ENCODE measurements at regions not wholly inside any gene's neighbourhood (a gene's known extent, or its start where the extent isn't known, plus 50 kb on each side); places are given as distances from the start of the nearest gene placed in this dataset.

DNA sequence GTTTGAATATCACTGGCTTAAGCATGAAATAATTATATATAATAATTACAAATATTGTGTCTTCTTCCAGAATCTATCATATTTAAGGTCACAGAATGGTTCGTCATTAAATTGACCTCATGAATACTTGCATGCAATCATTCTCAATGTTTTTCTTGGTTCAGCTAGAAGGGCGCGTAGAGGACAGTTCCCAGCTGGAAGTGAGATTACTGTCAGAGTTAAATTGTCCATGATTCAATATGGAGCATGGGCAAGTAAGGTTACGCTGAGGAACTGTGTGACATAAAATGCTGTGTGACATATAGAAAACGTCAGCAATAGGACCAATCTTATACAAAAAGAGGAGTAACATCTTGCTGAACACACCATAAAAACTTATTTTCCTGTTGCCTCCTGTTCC, 2423.5 kb upstream of the RAG2 start:
- DNase-seq (ENCODE audit: low read depth): no peak
- Histone ChIP-seq H3K36me3 (ENCODE audit: control insufficient read depth, insufficient read depth, low read length) (no peaks in the 10 kb centered on the region), H3K27me3 (ENCODE audit: control insufficient read depth, insufficient read depth, low read length) (no peaks in the 10 kb centered on the region), H3K4me3 (ENCODE audit: low read depth, low read length) (no peak overlapping the region)
- TF ChIP-seq, protein P1, sequence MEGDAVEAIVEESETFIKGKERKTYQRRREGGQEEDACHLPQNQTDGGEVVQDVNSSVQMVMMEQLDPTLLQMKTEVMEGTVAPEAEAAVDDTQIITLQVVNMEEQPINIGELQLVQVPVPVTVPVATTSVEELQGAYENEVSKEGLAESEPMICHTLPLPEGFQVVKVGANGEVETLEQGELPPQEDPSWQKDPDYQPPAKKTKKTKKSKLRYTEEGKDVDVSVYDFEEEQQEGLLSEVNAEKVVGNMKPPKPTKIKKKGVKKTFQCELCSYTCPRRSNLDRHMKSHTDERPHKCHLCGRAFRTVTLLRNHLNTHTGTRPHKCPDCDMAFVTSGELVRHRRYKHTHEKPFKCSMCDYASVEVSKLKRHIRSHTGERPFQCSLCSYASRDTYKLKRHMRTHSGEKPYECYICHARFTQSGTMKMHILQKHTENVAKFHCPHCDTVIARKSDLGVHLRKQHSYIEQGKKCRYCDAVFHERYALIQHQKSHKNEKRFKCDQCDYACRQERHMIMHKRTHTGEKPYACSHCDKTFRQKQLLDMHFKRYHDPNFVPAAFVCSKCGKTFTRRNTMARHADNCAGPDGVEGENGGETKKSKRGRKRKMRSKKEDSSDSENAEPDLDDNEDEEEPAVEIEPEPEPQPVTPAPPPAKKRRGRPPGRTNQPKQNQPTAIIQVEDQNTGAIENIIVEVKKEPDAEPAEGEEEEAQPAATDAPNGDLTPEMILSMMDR (IDR thresholded peaks at IDR 0.05; ENCODE audit: insufficient read depth, low read depth, low read length): no peak
- CTCF ChIA-PET: no interaction called here
- POLR2A ChIA-PET: no interaction called here

DNA sequence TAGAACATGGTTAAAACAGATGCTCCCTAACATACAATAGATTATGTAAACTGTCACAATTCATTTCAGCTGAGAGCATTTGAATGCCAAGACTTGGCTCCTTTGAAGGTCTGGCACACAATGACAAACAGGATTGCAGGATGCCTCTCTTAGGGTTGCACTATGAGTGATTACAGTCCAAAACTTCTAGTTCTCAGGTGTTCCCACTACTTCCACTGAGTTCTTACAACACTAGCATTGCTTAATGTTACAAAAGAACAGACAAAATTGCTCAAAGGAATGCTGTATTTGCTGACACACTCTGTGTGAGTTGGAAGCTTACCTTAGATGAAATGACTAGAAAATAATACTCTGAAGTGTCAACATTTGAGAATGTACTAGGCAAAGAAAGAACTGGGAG, 2413.8 kb upstream of the RAG2 start:
- CTCF ChIA-PET: interaction anchor here (1.3 kb wide), 1 partner anchor 15 kb away, joined by 3 read pairs; no protein-coding TSS in a partner anchor

DNA sequence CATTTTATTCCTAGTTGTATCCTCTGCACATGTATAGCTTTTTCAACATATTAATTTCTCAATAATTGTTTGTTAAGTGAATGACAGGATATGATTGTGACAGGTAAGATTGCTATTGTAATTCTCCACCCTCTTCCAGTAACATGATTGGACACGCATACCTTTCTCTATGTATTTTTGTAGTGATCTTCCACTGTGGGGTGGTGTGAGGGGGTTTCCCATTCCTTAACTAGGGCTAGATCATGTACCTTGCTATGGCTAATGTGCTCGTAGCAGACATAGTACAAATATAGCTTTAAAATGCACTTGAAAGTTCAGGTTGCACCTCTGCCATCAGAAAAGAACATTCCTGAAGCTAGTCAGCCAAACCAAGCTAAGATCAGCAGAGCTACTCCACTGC, 2392.8 kb upstream of the RAG2 start:
- ChIA-PET POLR2A (no interaction called here), CTCF (no interaction called here)
- no peak overlapping the region for H3K4me3 ChIP-seq (ENCODE audit: low read depth, low read length)
- no peaks in the 10 kb centered on the region for H3K36me3 ChIP-seq (ENCODE audit: control insufficient read depth, insufficient read depth, low read length)
- no peak for DNase-seq (ENCODE audit: low read depth)
- TF ChIP-seq, protein P1 (IDR thresholded peaks at IDR 0.05; ENCODE audit: insufficient read depth, low read depth, low read length): no peak
- no peaks in the 10 kb centered on the region for H3K27me3 ChIP-seq (ENCODE audit: control insufficient read depth, insufficient read depth, low read length)

More for the DNA sequence above, 2413.8 kb upstream of the RAG2 start:
- no peaks in the 10 kb centered on the region for H3K27me3 ChIP-seq (ENCODE audit: control insufficient read depth, insufficient read depth, low read length)
- H3K4me3 ChIP-seq (ENCODE audit: low read depth, low read length): no peak overlapping the region
- H3K36me3 ChIP-seq (ENCODE audit: control insufficient read depth, insufficient read depth, low read length): no peaks in the 10 kb centered on the region
- TF ChIP-seq, protein P1 (IDR thresholded peaks at IDR 0.05; ENCODE audit: insufficient read depth, low read depth, low read length): no peak
- POLR2A ChIA-PET: no interaction called here
- no peak for DNase-seq (ENCODE audit: low read depth)

DNA sequence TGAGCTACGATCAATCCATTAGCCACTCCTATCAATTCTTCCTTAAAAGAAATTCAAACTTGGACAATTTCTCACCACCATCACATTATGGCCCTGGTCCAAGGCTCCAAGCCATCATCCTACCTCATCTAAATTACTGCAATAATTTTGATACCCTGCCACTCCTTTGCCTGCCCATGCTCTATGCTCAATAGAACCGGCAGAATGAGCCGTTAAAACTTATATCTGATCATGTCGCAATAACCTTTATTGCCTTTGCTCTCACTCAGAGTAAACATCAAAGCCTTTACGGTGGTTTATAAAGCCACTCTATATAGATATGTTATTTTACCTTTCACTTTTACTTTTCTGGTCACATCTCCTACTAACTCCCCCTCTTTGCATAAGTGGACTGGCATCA, 2392.1 kb upstream of the RAG2 start:
- Histone ChIP-seq H3K36me3 (ENCODE audit: control insufficient read depth, insufficient read depth, low read length) (no peaks in the 10 kb centered on the region), H3K27me3 (ENCODE audit: control insufficient read depth, insufficient read depth, low read length) (no peaks in the 10 kb centered on the region), H3K4me3 (ENCODE audit: low read depth, low read length) (no peak overlapping the region)
- CTCF ChIA-PET: no interaction called here
- TF ChIP-seq, protein P1 (IDR thresholded peaks at IDR 0.05; ENCODE audit: insufficient read depth, low read depth, low read length): no peak
- POLR2A ChIA-PET: no interaction called here
- DNase-seq (ENCODE audit: low read depth): no peak

DNA sequence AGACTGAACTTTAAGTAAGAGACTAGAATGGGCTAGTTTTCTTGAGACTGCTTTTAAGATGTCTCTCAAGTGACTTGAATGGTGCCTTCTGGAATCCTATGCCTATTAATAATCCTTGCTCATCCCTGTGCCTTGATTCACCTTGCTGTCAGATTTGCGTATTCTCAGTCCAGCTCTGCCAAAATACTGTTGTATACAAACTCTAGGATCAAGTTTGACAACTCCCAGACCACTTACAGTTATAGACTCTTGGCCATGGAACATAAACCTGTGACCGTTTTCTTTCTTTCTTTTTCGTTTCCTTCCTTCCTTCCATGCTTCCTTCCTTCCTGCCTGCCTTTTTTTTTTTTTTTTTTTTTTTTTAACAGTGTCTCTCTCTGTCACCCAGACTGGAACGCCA, 2390.9 kb upstream of the RAG2 start:
- POLR2A ChIA-PET: no interaction called here
- CTCF ChIA-PET: no interaction called here
- TF ChIP-seq, protein P1 (IDR thresholded peaks at IDR 0.05; ENCODE audit: insufficient read depth, low read depth, low read length): no peak
- no peaks in the 10 kb centered on the region for H3K27me3 ChIP-seq (ENCODE audit: control insufficient read depth, insufficient read depth, low read length)
- no peak overlapping the region for H3K4me3 ChIP-seq (ENCODE audit: low read depth, low read length)
- no peak for DNase-seq (ENCODE audit: low read depth)
- no peaks in the 10 kb centered on the region for H3K36me3 ChIP-seq (ENCODE audit: control insufficient read depth, insufficient read depth, low read length)
